Mesenchymal stem cell (in vitro differentiated cells and primary cell): ENCODE measurements at regions not wholly inside any gene's neighbourhood (a gene's known extent, or its start where the extent isn't known, plus 50 kb on each side); places are given as distances from the start of the nearest gene placed in this dataset.

Experiments
- DNase-seq: peaks from one replicate; pipeline ENCODE4 v3.0.0-alpha.2; 2013
- H2AFZ ChIP-seq: one replicate; pipeline ENCODE4 v1.6.1; 2013; ENCODE audit warnings: low read depth, mild to moderate bottlenecking, control low read depth, inconsistent platforms, low read length, moderate library complexity
- H2AK5ac ChIP-seq: 2 replicates; pipeline ENCODE4 v1.6.1; 2013; ENCODE audit warnings: low read length, moderate library complexity, mild to moderate bottlenecking, inconsistent platforms; ENCODE audit not compliant: severe bottlenecking
- H2BK120ac ChIP-seq: one replicate; pipeline ENCODE4 v1.6.1; 2013; ENCODE audit warnings: low read depth, mild to moderate bottlenecking, inconsistent platforms, low read length, moderate library complexity
- H2BK12ac ChIP-seq, 2 experiments: one replicate each; pipeline ENCODE4 v1.6.1; 2013; ENCODE audit warnings: inconsistent platforms in 2 of 2, low read length in 2 of 2, mild to moderate bottlenecking in 2 of 2, moderate library complexity in 2 of 2, control low read depth in 1 of 2
- H2BK15ac ChIP-seq: one replicate; pipeline ENCODE4 v1.6.1; 2013; ENCODE audit warnings: mild to moderate bottlenecking, low read depth, inconsistent platforms; ENCODE audit not compliant: poor library complexity, severe bottlenecking
- H2BK5ac ChIP-seq: 2 replicates; pipeline ENCODE4 v1.6.1; 2013; ENCODE audit warnings: low read depth, mild to moderate bottlenecking, low read length, control low read depth, inconsistent platforms; ENCODE audit not compliant: poor library complexity, severe bottlenecking
- H3K14ac ChIP-seq, 2 experiments: one replicate each; pipeline ENCODE4 v1.6.1; 2013; ENCODE audit warnings: inconsistent platforms in 2 of 2, low read length in 2 of 2, control low read depth in 1 of 2, mild to moderate bottlenecking in 1 of 2, moderate library complexity in 1 of 2
- H3K18ac ChIP-seq, 2 experiments: one replicate each; pipeline ENCODE4 v1.6.1; 2013; ENCODE audit warnings: inconsistent platforms in 2 of 2, low read length in 2 of 2, control low read depth in 1 of 2, low read depth in 1 of 2, mild to moderate bottlenecking in 1 of 2
- H3K23ac ChIP-seq, 2 experiments: one replicate each; pipeline ENCODE4 v1.6.1; 2013; ENCODE audit warnings: inconsistent platforms in 2 of 2, low read length in 2 of 2, mild to moderate bottlenecking in 2 of 2, moderate library complexity in 2 of 2, control low read depth in 1 of 2
- H3K27ac ChIP-seq: 2 replicates; pipeline ENCODE4 v1.5.1; 2013; ENCODE audit warnings: mild to moderate bottlenecking, moderate library complexity, low read length, control low read depth, inconsistent platforms; ENCODE audit not compliant: poor library complexity, severe bottlenecking
- H3K27me3 ChIP-seq, 2 experiments: 2 replicates each; pipeline versions ENCODE4 v1.6.1 to v1.7.0; 2013; ENCODE audit warnings: low read length in 2 of 2, mild to moderate bottlenecking in 2 of 2, moderate library complexity in 2 of 2, control low read depth in 1 of 2, inconsistent platforms in 1 of 2; ENCODE audit not compliant: control insufficient read depth in 1 of 2, insufficient read depth in 1 of 2
- H3K36me3 ChIP-seq, 2 experiments: 2 replicates each; pipeline versions ENCODE4 v1.6.1 to v1.7.0; 2013; ENCODE audit warnings: low read length in 2 of 2, control low read depth in 1 of 2, inconsistent platforms in 1 of 2, low read depth in 1 of 2, mild to moderate bottlenecking in 1 of 2; ENCODE audit not compliant: insufficient read depth in 2 of 2, control insufficient read depth in 1 of 2
- H3K4ac ChIP-seq, 2 experiments: one replicate each; pipeline ENCODE4 v1.6.1; 2013; ENCODE audit warnings: inconsistent platforms in 2 of 2, low read length in 2 of 2, mild to moderate bottlenecking in 2 of 2, moderate library complexity in 2 of 2, control low read depth in 1 of 2, low read depth in 1 of 2
- H3K4me1 ChIP-seq: 2 replicates; pipeline ENCODE4 v1.6.1; 2013; ENCODE audit warnings: low read depth, low read length, control low read depth; ENCODE audit not compliant: control insufficient read depth, insufficient read depth
- H3K4me2 ChIP-seq: 2 replicates; pipeline ENCODE4 v1.6.1; 2013; ENCODE audit warnings: low read length, mild to moderate bottlenecking, inconsistent platforms; ENCODE audit not compliant: poor library complexity, severe bottlenecking
- H3K4me3 ChIP-seq, 2 experiments: 2 replicates each; pipeline versions ENCODE4 v1.5.1 to v1.7.0; 2013; ENCODE audit warnings: low read length in 2 of 2, mild to moderate bottlenecking in 2 of 2, control low read depth in 1 of 2, low read depth in 1 of 2; ENCODE audit not compliant: insufficient read depth in 1 of 2
- H3K79me1 ChIP-seq: replicated peaks from 2 replicates; pipeline ENCODE4 v1.6.1; 2013; ENCODE audit warnings: mild to moderate bottlenecking, control low read depth, low read length, inconsistent platforms; ENCODE audit not compliant: poor library complexity, severe bottlenecking
- H3K9ac ChIP-seq: 2 replicates; pipeline ENCODE4 v1.7.0; 2013; ENCODE audit warnings: mild to moderate bottlenecking, low read length, moderate library complexity
- H3K9me3 ChIP-seq: 2 replicates; pipeline ENCODE4 v1.7.0; 2013; ENCODE audit warnings: mild to moderate bottlenecking, low read length; ENCODE audit not compliant: control insufficient read depth
- H4K8ac ChIP-seq: one replicate; pipeline ENCODE4 v1.6.1; 2013; ENCODE audit warnings: inconsistent platforms, mild to moderate bottlenecking, low read length, moderate library complexity
- H4K91ac ChIP-seq: one replicate; pipeline ENCODE4 v1.6.1; 2013; ENCODE audit warnings: mild to moderate bottlenecking, low read length, inconsistent platforms
- WGBS: methylation state at CpG from one replicate; pipeline ENCODE4 v1.1.7; 2013; ENCODE audit warnings: mixed read lengths; 5-methylcytosine and 5-hydroxymethylcytosine counted together

GRCh38 chr4:177177541-177178081 is 132.1 kb upstream of the NEIL3 start:
- Histone ChIP-seq H3K9me3 (peaks cover 3% of the 10 kb centered on the region), H3K4ac (no peak overlapping the region), H3K4me3 (no peak overlapping the region), H3K23ac (no peak overlapping the region), H3K18ac (no peak overlapping the region), H3K36me3 (no peaks in the 10 kb centered on the region), H2AK5ac (no peak overlapping the region), H3K27me3 (no peaks in the 10 kb centered on the region), H4K91ac (no peak overlapping the region), H4K8ac (no peak overlapping the region), H3K79me1 (no peaks in the 10 kb centered on the region), H2BK12ac (no peak overlapping the region), H2BK5ac (no peak overlapping the region), H2BK15ac (no peak overlapping the region), H3K9ac (peak overlapping the region; percentile 56), H3K4me2 (no peak overlapping the region), H2BK120ac (no peak overlapping the region), H3K27ac (peak overlapping the region; percentile 87), H3K14ac (no peak overlapping the region), H2AFZ (no peak overlapping the region), H3K4me1 (no peaks in the 10 kb centered on the region)
- 20% methylated on average over 1 of the region's 1 CpG for WGBS
- DNase-seq, result peak; percentile 81

GRCh38 chr4:177178246-177178645 is 131.4 kb upstream of the NEIL3 start:
- Histone ChIP-seq H3K27ac (peak overlapping the region; percentile 70), H2BK120ac (no peak overlapping the region), H2AK5ac (no peak overlapping the region), H4K8ac (no peak overlapping the region), H3K4me3 (no peak overlapping the region), H3K14ac (no peak overlapping the region), H2BK5ac (no peak overlapping the region), H2BK15ac (no peak overlapping the region), H3K27me3 (no peaks in the 10 kb centered on the region), H3K4me2 (no peak overlapping the region), H3K4me1 (no peaks in the 10 kb centered on the region), H2AFZ (no peak overlapping the region), H3K9ac (peak overlapping the region; percentile 56), H3K18ac (no peak overlapping the region), H3K23ac (no peak overlapping the region), H3K79me1 (no peaks in the 10 kb centered on the region), H3K4ac (no peak overlapping the region), H2BK12ac (no peak overlapping the region), H4K91ac (no peak overlapping the region), H3K9me3 (peaks cover 3% of the 10 kb centered on the region), H3K36me3 (no peaks in the 10 kb centered on the region)
- DNase-seq, result no peak
- WGBS, result no CpG with 5 or more reads among the region's 1 CpG

GRCh38 chr4:177182166-177182565 is 127.5 kb upstream of the NEIL3 start:
- Histone ChIP-seq H3K79me1 (no peaks in the 10 kb centered on the region), H3K4me1 (peaks cover 2% of the 10 kb centered on the region), H3K27me3 (no peaks in the 10 kb centered on the region), H3K18ac (no peak overlapping the region), H2BK5ac (no peak overlapping the region), H2BK12ac (no peak overlapping the region), H2AFZ (no peak overlapping the region), H2AK5ac (no peak overlapping the region), H4K91ac (no peak overlapping the region), H3K14ac (no peak overlapping the region), H3K9me3 (no peaks in the 10 kb centered on the region), H3K4ac (no peak overlapping the region), H2BK15ac (no peak overlapping the region), H3K36me3 (no peaks in the 10 kb centered on the region), H4K8ac (no peak overlapping the region), H3K4me3 (no peak overlapping the region), H3K9ac (peak overlapping the region; percentile 3), H2BK120ac (no peak overlapping the region), H3K23ac (no peak overlapping the region), H3K4me2 (no peak overlapping the region), H3K27ac (no peak overlapping the region)
- WGBS, result 36% methylated on average over 2 of the region's 4 CpGs
- peak; percentile 34 for DNase-seq

- H3K27me3 ChIP-seq, result no peaks in the 10 kb centered on the region
- no peak overlapping the region for H3K4me2 ChIP-seq
- peaks cover 2% of the 10 kb centered on the region for H3K4me1 ChIP-seq
- H3K27ac ChIP-seq, result no peak overlapping the region
- H3K18ac ChIP-seq, result no peak overlapping the region
- no peak overlapping the region for H2AK5ac ChIP-seq
- no peak overlapping the region for H3K23ac ChIP-seq
- no peak overlapping the region for H3K4me3 ChIP-seq
- DNase-seq, result no peak
- no peak overlapping the region for H2BK120ac ChIP-seq
- no peak overlapping the region for H2AFZ ChIP-seq
- H3K9me3 ChIP-seq, result no peaks in the 10 kb centered on the region
- H2BK12ac ChIP-seq, result no peak overlapping the region
- no peak overlapping the region for H4K91ac ChIP-seq
- H3K14ac ChIP-seq, result no peak overlapping the region
- H2BK15ac ChIP-seq, result no peak overlapping the region
- no peaks in the 10 kb centered on the region for H3K36me3 ChIP-seq
- no peaks in the 10 kb centered on the region for H3K79me1 ChIP-seq
- H3K4ac ChIP-seq, result no peak overlapping the region
- WGBS, result 100% methylated on average over 1 of the region's 1 CpG
- no peak overlapping the region for H2BK5ac ChIP-seq
- H4K8ac ChIP-seq, result no peak overlapping the region
- H3K9ac ChIP-seq, result no peak overlapping the region
These were observed 126.9 kb upstream of the NEIL3 start for GRCh38 chr4:177182728-177183127.
